Liver (tissue), 8 donors: ENCODE measurements at regions not wholly inside any gene's neighbourhood (a gene's known extent, or its start where the extent isn't known, plus 50 kb on each side); places are given as distances from the start of the nearest gene placed in this dataset.

Experiments used
- DNase-seq: peaks from one replicate; pipeline ENCODE4 v3.0.0-alpha.2; 2017; ENCODE audit warnings: low spot score
- H3K27ac ChIP-seq, 2 donors: one replicate each; pipeline ENCODE4 v1.7.0; 2013; ENCODE audit warnings: inconsistent platforms in 2 of 2, low read length in 2 of 2, control low read depth in 1 of 2, low read depth in 1 of 2, mild to moderate bottlenecking in 1 of 2
- H3K27me3 ChIP-seq, 4 donors: one replicate each; pipeline versions ENCODE4 v1.6.1 to v1.7.0; 2013; ENCODE audit warnings: low read length in 3 of 4, inconsistent platforms in 1 of 4, mild to moderate bottlenecking in 1 of 4, moderate library complexity in 1 of 4; ENCODE audit not compliant: control insufficient read depth in 4 of 4, insufficient read depth in 4 of 4
- H3K36me3 ChIP-seq, 4 donors: one replicate each; pipeline versions ENCODE4 v1.6.1 to v1.7.0; 2013; ENCODE audit warnings: low read length in 3 of 4, mild to moderate bottlenecking in 3 of 4, low read depth in 1 of 4, moderate library complexity in 1 of 4; ENCODE audit not compliant: control insufficient read depth in 4 of 4, insufficient read depth in 3 of 4
- H3K4me1 ChIP-seq, 4 donors: one replicate each; pipeline versions ENCODE4 v1.6.1 to v1.7.0; 2013; ENCODE audit warnings: low read length in 3 of 4, mild to moderate bottlenecking in 3 of 4, moderate library complexity in 1 of 4; ENCODE audit not compliant: control insufficient read depth in 4 of 4, insufficient read depth in 4 of 4
- H3K4me3 ChIP-seq, 3 donors: one replicate each; pipeline versions ENCODE4 v1.6.1 to v1.7.0; 2013; ENCODE audit warnings: low read length in 3 of 3, control low read depth in 1 of 3, low read depth in 1 of 3, mild to moderate bottlenecking in 1 of 3
- H3K9ac ChIP-seq, 2 donors: one replicate each; pipeline ENCODE4 v1.7.0; 2013; ENCODE audit warnings: low read length in 2 of 2, mild to moderate bottlenecking in 2 of 2, moderate library complexity in 2 of 2, control low read depth in 1 of 2, low read depth in 1 of 2
- H3K9me3 ChIP-seq, 4 donors: one replicate each; pipeline versions ENCODE4 v1.6.1 to v1.7.0; 2013; ENCODE audit warnings: low read length in 3 of 4; ENCODE audit not compliant: control insufficient read depth in 4 of 4
- EGR1 ChIP-seq, 2 donors: IDR thresholded peaks; 2 replicates each; pipeline ENCODE4 v1.6.1; 2016 to 2018; ENCODE audit warnings: antibody characterized with exemption in 2 of 2, low read depth in 2 of 2
- FOXA1 ChIP-seq: IDR thresholded peaks from 2 replicates; pipeline ENCODE4 v1.6.1; 2016; ENCODE audit warnings: antibody characterized with exemption
- FOXA2 ChIP-seq: IDR thresholded peaks from 2 replicates; pipeline ENCODE4 v1.6.1; 2016; ENCODE audit warnings: antibody characterized with exemption
- HNF4G ChIP-seq: IDR thresholded peaks from 2 replicates; pipeline ENCODE4 v1.6.1; 2016; ENCODE audit warnings: antibody characterized with exemption
- JUND ChIP-seq, 2 donors: IDR thresholded peaks; 2 replicates each; pipeline ENCODE4 v1.6.1; 2016; ENCODE audit warnings: antibody characterized with exemption in 2 of 2
- NR2F2 ChIP-seq: IDR thresholded peaks from 2 replicates; pipeline ENCODE4 v1.6.1; 2016; ENCODE audit warnings: antibody characterized with exemption
- RAD21 ChIP-seq, 2 donors: IDR thresholded peaks; 2 replicates each; pipeline ENCODE4 v1.6.1; 2016; ENCODE audit warnings: antibody characterized with exemption in 2 of 2, mild to moderate bottlenecking in 2 of 2
- RXRA ChIP-seq, 2 donors: IDR thresholded peaks; 2 replicates each; pipeline ENCODE4 v1.6.1; 2017 to 2018; ENCODE audit warnings: antibody characterized with exemption in 2 of 2, mild to moderate bottlenecking in 1 of 2
- SP1 ChIP-seq: IDR thresholded peaks from 2 replicates; pipeline ENCODE4 v1.6.1; 2018; ENCODE audit warnings: antibody characterized with exemption, mild to moderate bottlenecking
- TAF1 ChIP-seq: conservative IDR thresholded peaks from 2 replicates; pipeline ENCODE4 v1.6.1; 2016; ENCODE audit warnings: antibody characterized with exemption, mild to moderate bottlenecking
- YY1 ChIP-seq: IDR thresholded peaks from 2 replicates; pipeline ENCODE4 v1.6.1; 2016; ENCODE audit warnings: antibody characterized with exemption, mild to moderate bottlenecking
- WGBS: extraction: QIAGEN DNeasy Blood & Tissue Kit; methylation state at CpG from one replicate; pipeline ENCODE4 v1.1.7; 2013; 5-methylcytosine and 5-hydroxymethylcytosine counted together
- TF ChIP-seq, protein P1 (sequence below): IDR thresholded peaks from 2 replicates; pipeline ENCODE4 v1.6.1; 2016; ENCODE audit warnings: antibody characterized with exemption
- TF ChIP-seq, protein P2 (sequence below): fragments of 150-350 bp; IDR thresholded peaks from 2 replicates; pipeline ENCODE4 v1.5.1; 2017; ENCODE audit warnings: improper control_type of control experiment, low read depth, low read length; ENCODE audit not compliant: missing input control
- TF ChIP-seq, protein P3 (sequence below): IDR thresholded peaks from 2 replicates; pipeline ENCODE4 v1.6.1; 2016; ENCODE audit warnings: antibody characterized with exemption
- TF ChIP-seq, protein P4 (sequence below): IDR thresholded peaks from 2 replicates; pipeline ENCODE4 v1.6.1; 2016; ENCODE audit warnings: antibody characterized with exemption, mild to moderate bottlenecking
- donor health status: healthy.
- donor health status: healthy.
- donor health status: healthy.
- donor health status: healthy.
- donor health status: healthy.

DNA sequence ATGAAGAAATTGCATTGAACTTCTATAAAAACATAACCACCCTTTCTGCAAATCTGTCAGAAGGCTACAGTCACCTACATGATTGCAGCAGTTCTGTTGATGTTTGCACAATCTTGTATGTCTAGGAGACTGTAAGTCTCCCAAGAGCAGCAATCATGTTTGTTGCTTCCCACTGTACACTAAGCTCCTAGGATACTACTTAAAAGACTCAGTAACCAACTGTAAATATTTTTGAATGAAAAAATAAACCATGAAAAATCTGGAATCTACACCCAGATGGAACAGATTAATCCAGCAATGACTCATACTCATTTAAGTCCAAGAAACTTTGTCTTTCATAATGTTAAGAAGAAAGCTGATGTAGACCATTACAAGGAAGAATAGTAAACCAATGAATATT is 168.5 kb upstream of the ATXN1 start:
- Histone ChIP-seq H3K4me1 (no peaks in the 10 kb centered on the region), H3K27me3 (no peaks in the 10 kb centered on the region), H3K4me3 (no peak overlapping the region), H3K9ac (no peak overlapping the region), H3K9me3 (no peaks in the 10 kb centered on the region), H3K27ac (no peak overlapping the region), H3K36me3 (no peaks in the 10 kb centered on the region)
- no peak for TF ChIP-seq EGR1 (IDR thresholded peaks at IDR 0.05; ENCODE audit: low read depth in 2 of 2)
- DNase-seq: no peak

DNA sequence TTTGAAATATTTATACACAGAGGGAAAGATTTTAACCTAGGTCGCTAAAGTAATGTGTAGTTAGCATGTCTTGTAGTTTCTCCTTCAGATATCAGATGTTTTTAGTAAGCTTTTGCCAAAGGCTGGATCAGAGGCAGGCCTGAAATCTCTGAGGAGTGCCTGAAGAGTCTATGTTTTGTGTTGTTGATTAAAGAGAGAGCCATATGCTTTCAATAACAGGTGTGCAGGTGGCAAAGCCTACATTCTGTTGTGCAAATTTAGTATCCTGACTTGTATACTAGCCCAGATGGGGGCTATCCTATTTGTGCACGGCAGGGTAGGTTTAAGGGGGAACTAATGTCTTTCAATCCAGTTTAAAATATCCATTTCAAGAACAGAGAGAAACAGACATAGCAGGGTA is 167.1 kb upstream of the ATXN1 start:
- no peaks in the 10 kb centered on the region for H3K36me3 ChIP-seq
- H3K4me1 ChIP-seq: no peaks in the 10 kb centered on the region
- no peak overlapping the region for H3K27ac ChIP-seq
- H3K4me3 ChIP-seq: no peak overlapping the region
- DNase-seq: no peak
- H3K9me3 ChIP-seq: no peaks in the 10 kb centered on the region
- no peak overlapping the region for H3K9ac ChIP-seq
- TF ChIP-seq, protein P1, sequence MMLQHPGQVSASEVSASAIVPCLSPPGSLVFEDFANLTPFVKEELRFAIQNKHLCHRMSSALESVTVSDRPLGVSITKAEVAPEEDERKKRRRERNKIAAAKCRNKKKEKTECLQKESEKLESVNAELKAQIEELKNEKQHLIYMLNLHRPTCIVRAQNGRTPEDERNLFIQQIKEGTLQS: no peak
- TF ChIP-seq FOXA1 (no peak), SP1 (no peak), RAD21 (IDR thresholded peaks at IDR 0.05) (no peak), YY1 (no peak), JUND (IDR thresholded peaks at IDR 0.05) (no peak), TAF1 (no peak)
- TF ChIP-seq, protein P2, sequence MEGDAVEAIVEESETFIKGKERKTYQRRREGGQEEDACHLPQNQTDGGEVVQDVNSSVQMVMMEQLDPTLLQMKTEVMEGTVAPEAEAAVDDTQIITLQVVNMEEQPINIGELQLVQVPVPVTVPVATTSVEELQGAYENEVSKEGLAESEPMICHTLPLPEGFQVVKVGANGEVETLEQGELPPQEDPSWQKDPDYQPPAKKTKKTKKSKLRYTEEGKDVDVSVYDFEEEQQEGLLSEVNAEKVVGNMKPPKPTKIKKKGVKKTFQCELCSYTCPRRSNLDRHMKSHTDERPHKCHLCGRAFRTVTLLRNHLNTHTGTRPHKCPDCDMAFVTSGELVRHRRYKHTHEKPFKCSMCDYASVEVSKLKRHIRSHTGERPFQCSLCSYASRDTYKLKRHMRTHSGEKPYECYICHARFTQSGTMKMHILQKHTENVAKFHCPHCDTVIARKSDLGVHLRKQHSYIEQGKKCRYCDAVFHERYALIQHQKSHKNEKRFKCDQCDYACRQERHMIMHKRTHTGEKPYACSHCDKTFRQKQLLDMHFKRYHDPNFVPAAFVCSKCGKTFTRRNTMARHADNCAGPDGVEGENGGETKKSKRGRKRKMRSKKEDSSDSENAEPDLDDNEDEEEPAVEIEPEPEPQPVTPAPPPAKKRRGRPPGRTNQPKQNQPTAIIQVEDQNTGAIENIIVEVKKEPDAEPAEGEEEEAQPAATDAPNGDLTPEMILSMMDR: no peak
- TF ChIP-seq, protein P3, sequence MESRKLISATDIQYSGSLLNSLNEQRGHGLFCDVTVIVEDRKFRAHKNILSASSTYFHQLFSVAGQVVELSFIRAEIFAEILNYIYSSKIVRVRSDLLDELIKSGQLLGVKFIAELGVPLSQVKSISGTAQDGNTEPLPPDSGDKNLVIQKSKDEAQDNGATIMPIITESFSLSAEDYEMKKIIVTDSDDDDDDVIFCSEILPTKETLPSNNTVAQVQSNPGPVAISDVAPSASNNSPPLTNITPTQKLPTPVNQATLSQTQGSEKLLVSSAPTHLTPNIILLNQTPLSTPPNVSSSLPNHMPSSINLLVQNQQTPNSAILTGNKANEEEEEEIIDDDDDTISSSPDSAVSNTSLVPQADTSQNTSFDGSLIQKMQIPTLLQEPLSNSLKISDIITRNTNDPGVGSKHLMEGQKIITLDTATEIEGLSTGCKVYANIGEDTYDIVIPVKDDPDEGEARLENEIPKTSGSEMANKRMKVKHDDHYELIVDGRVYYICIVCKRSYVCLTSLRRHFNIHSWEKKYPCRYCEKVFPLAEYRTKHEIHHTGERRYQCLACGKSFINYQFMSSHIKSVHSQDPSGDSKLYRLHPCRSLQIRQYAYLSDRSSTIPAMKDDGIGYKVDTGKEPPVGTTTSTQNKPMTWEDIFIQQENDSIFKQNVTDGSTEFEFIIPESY: no peak
- TF ChIP-seq, protein P4, sequence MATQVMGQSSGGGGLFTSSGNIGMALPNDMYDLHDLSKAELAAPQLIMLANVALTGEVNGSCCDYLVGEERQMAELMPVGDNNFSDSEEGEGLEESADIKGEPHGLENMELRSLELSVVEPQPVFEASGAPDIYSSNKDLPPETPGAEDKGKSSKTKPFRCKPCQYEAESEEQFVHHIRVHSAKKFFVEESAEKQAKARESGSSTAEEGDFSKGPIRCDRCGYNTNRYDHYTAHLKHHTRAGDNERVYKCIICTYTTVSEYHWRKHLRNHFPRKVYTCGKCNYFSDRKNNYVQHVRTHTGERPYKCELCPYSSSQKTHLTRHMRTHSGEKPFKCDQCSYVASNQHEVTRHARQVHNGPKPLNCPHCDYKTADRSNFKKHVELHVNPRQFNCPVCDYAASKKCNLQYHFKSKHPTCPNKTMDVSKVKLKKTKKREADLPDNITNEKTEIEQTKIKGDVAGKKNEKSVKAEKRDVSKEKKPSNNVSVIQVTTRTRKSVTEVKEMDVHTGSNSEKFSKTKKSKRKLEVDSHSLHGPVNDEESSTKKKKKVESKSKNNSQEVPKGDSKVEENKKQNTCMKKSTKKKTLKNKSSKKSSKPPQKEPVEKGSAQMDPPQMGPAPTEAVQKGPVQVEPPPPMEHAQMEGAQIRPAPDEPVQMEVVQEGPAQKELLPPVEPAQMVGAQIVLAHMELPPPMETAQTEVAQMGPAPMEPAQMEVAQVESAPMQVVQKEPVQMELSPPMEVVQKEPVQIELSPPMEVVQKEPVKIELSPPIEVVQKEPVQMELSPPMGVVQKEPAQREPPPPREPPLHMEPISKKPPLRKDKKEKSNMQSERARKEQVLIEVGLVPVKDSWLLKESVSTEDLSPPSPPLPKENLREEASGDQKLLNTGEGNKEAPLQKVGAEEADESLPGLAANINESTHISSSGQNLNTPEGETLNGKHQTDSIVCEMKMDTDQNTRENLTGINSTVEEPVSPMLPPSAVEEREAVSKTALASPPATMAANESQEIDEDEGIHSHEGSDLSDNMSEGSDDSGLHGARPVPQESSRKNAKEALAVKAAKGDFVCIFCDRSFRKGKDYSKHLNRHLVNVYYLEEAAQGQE: no peak
- WGBS: 92% methylated on average over 2 of the region's 2 CpGs
- no peaks in the 10 kb centered on the region for H3K27me3 ChIP-seq

DNA sequence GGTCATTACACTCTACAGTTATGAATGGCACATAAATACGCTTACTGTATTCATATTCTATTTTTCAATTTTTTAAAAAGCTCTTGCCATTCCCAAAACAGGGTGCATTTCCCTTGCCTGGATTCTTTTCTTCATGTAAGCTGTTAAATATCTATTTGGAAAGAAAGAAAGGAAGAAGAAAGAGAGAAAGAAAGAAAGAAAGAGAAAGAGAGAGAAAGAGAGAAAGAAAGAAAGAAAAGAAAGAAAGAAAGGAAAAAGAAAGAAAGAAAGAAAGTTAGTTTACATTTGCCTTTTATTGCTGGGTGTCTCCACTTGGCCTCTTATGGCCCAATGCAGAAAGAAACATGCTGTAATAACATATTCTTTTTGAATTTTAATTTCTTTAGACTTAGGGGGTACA is 165.9 kb upstream of the ATXN1 start:
- Histone ChIP-seq H3K27me3 (no peaks in the 10 kb centered on the region), H3K4me1 (peaks cover 0 to 4% (median 1%) of the 10 kb centered on the region in 4 donors), H3K9ac (no peak overlapping the region), H3K4me3 (no peak overlapping the region), H3K36me3 (no peaks in the 10 kb centered on the region), H3K27ac (no peak overlapping the region), H3K9me3 (no peaks in the 10 kb centered on the region)
- DNase-seq: no peak
- WGBS: 100% methylated on average over 1 of the region's 1 CpG
- TF ChIP-seq, protein P3: no peak
- TF ChIP-seq, protein P1: no peak
- TF ChIP-seq HNF4G (no peak), SP1 (no peak), JUND (IDR thresholded peaks at IDR 0.05) (no peak), FOXA1 (no peak), FOXA2 (no peak), TAF1 (no peak), EGR1 (IDR thresholded peaks at IDR 0.05; ENCODE audit: low read depth in 2 of 2) (no peak), NR2F2 (no peak), RXRA (IDR thresholded peaks at IDR 0.05) (no peak), YY1 (no peak)
- TF ChIP-seq, protein P2: no peak
